GM19455 (cell line): ENCODE measurements at regions not wholly inside any gene's neighbourhood (a gene's known extent, or its start where the extent isn't known, plus 50 kb on each side); places are given as distances from the start of the nearest gene placed in this dataset.

ENCODE experiments used
- ATAC-seq: cut with Tn5 transposase; IDR thresholded peaks from one replicate; pipeline ENCODE4 v1.9.1; 2021; ENCODE audit not compliant: unreplicated experiment

- no peak for ATAC-seq
Measured at GRCh38 chr7:131619336-131620305, 63.2 kb upstream of the PODXL start.

- no peak for ATAC-seq
Measured at GRCh38 chr7:131618391-131618790, 62.0 kb upstream of the PODXL start.

GRCh38 chr7:131616487-131617200 is 60.2 kb upstream of the PODXL start:
- ATAC-seq: no peak

GRCh38 chr7:131613909-131614308 is 57.5 kb upstream of the PODXL start:
- no peak for ATAC-seq

- no peak for ATAC-seq
Measured at GRCh38 chr7:131610007-131610406, 53.6 kb upstream of the PODXL start.

GRCh38 chr7:131608116-131608500 is 51.7 kb upstream of the PODXL start:
- ATAC-seq: no peak

- no peak for ATAC-seq
Measured at GRCh38 chr7:131607291-131608115, 51.1 kb upstream of the PODXL start.

- no peak for ATAC-seq
Measured at GRCh38 chr7:131606346-131607290, 50.2 kb upstream of the PODXL start.
